ENCODE measurements at regions not wholly inside any gene's neighbourhood (a gene's known extent, or its start where the extent isn't known, plus 50 kb on each side); places are given as distances from the start of the nearest gene placed in this dataset.

DNA sequence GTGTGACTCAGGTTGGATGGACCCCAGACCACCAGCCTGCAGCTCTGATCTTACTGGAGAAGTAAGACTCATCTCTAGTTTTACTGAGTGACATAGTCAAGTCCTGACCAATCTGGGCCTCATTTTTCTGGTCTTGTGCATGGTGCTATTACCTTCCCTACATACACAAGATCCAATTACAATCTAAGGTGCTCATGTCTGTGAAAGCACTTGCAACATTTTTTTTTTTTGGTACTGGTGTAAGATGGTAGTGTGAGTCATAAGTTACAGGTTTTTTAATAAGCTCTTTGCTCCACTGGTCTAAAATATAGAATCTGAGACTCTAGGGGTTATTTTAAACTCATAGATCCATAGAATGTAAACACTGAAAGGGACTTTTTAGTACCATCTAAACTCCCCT lies 117.3 kb upstream of the EFEMP1 start:
- Mint-ChIP-seq H3K27me3 (ENCODE audit: low read depth) (no peaks in the 10 kb centered on the region), H3K4me1 (peaks cover 4% of the 10 kb centered on the region; the same call in 1 of the 2 replicates), H3K27ac (no peak overlapping the region)

GRCh38 chr2:56047136-56047535 lies 123.6 kb upstream of the EFEMP1 start:
- H3K36me3 Mint-ChIP-seq: no peaks in the 10 kb centered on the region
- H3K9me3 Mint-ChIP-seq: no peaks in the 10 kb centered on the region
- H3K4me3 Mint-ChIP-seq: no peak overlapping the region
- DNase-seq (ENCODE audit: low spot score): no peak
- no peak for ATAC-seq
- CTCF ChIA-PET: no interaction called here
- H3K27me3 Mint-ChIP-seq (ENCODE audit: low read depth): no peaks in the 10 kb centered on the region
- H3K27ac Mint-ChIP-seq: no peak overlapping the region
- no peaks in the 10 kb centered on the region for H3K4me1 Mint-ChIP-seq
- TF ChIP-seq AFF4 (CRISPR knock-in tag; IDR thresholded peaks at IDR 0.05; ENCODE audit: borderline replicate concordance): no peak
- POLR2A ChIA-PET: no interaction called here

More for the DNA sequence above, 117.3 kb upstream of the EFEMP1 start:
- Mint-ChIP-seq H3K9me3 (no peaks in the 10 kb centered on the region), H3K36me3 (no peaks in the 10 kb centered on the region), H3K4me3 (no peak overlapping the region)
- DNase-seq (ENCODE audit: low spot score) (no peak), ATAC-seq (no peak)
- TF ChIP-seq CDX4 (CRISPR knock-in tag; IDR thresholded peaks at IDR 0.05; ENCODE audit: borderline replicate concordance): no peak
- no peak for TF ChIP-seq FOXP1 (CRISPR knock-in tag; IDR thresholded peaks at IDR 0.05; ENCODE audit: borderline replicate concordance)
- no peak for TF ChIP-seq SMAD4 (CRISPR knock-in tag; IDR thresholded peaks at IDR 0.05)
- TF ChIP-seq IRF2 (CRISPR knock-in tag; IDR thresholded peaks at IDR 0.05; ENCODE audit: borderline replicate concordance, low read depth): no peak
- no peak for TF ChIP-seq ETV6 (CRISPR knock-in tag; IDR thresholded peaks at IDR 0.05)
- TF ChIP-seq RORB (CRISPR knock-in tag; IDR thresholded peaks at IDR 0.05): no peak
- TF ChIP-seq ZBTB21 (CRISPR knock-in tag; IDR thresholded peaks at IDR 0.05; ENCODE audit: borderline replicate concordance): no peak
- no peak for TF ChIP-seq MYBL2 (CRISPR knock-in tag; IDR thresholded peaks at IDR 0.05)
- TF ChIP-seq KAT7 (CRISPR knock-in tag; IDR thresholded peaks at IDR 0.05; ENCODE audit: borderline replicate concordance): no peak
- TF ChIP-seq FOXK1 (CRISPR knock-in tag; IDR thresholded peaks at IDR 0.05): no peak
- CTCF ChIA-PET: no interaction called here
- POLR2A ChIA-PET: no interaction called here

GRCh38 chr2:56049233-56049845 lies 125.8 kb upstream of the EFEMP1 start:
- DNase-seq (ENCODE audit: low spot score) (no peak), ATAC-seq (no peak)
- CTCF ChIA-PET: interaction anchor here (0.8 kb wide), 1 partner anchor 26 kb away, joined by 3 read pairs; no protein-coding TSS in a partner anchor
- POLR2A ChIA-PET: no interaction called here
- Mint-ChIP-seq H3K9me3 (no peaks in the 10 kb centered on the region), H3K4me1 (no peaks in the 10 kb centered on the region), H3K27me3 (ENCODE audit: low read depth) (no peaks in the 10 kb centered on the region), H3K4me3 (no peak overlapping the region), H3K36me3 (no peaks in the 10 kb centered on the region), H3K27ac (no peak overlapping the region)
- TF ChIP-seq, protein P1, sequence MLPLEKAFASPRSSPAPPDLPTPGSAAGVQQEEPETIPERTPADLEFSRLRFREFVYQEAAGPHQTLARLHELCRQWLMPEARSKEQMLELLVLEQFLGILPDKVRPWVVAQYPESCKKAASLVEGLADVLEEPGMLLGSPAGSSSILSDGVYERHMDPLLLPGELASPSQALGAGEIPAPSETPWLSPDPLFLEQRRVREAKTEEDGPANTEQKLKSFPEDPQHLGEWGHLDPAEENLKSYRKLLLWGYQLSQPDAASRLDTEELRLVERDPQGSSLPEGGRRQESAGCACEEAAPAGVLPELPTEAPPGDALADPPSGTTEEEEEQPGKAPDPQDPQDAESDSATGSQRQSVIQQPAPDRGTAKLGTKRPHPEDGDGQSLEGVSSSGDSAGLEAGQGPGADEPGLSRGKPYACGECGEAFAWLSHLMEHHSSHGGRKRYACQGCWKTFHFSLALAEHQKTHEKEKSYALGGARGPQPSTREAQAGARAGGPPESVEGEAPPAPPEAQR (CRISPR knock-in tag; IDR thresholded peaks at IDR 0.05): no peak
- TF ChIP-seq ZNF416 (CRISPR knock-in tag; IDR thresholded peaks at IDR 0.05): no peak
- TF ChIP-seq CDX4 (CRISPR knock-in tag; IDR thresholded peaks at IDR 0.05; ENCODE audit: borderline replicate concordance): no peak
- TF ChIP-seq, protein P2, sequence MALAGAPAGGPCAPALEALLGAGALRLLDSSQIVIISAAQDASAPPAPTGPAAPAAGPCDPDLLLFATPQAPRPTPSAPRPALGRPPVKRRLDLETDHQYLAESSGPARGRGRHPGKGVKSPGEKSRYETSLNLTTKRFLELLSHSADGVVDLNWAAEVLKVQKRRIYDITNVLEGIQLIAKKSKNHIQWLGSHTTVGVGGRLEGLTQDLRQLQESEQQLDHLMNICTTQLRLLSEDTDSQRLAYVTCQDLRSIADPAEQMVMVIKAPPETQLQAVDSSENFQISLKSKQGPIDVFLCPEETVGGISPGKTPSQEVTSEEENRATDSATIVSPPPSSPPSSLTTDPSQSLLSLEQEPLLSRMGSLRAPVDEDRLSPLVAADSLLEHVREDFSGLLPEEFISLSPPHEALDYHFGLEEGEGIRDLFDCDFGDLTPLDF (CRISPR knock-in tag; IDR thresholded peaks at IDR 0.05): no peak
- TF ChIP-seq ATF1 (CRISPR knock-in tag; IDR thresholded peaks at IDR 0.05): no peak
- TF ChIP-seq NFATC4 (CRISPR knock-in tag; IDR thresholded peaks at IDR 0.05): no peak
- TF ChIP-seq, protein P3, sequence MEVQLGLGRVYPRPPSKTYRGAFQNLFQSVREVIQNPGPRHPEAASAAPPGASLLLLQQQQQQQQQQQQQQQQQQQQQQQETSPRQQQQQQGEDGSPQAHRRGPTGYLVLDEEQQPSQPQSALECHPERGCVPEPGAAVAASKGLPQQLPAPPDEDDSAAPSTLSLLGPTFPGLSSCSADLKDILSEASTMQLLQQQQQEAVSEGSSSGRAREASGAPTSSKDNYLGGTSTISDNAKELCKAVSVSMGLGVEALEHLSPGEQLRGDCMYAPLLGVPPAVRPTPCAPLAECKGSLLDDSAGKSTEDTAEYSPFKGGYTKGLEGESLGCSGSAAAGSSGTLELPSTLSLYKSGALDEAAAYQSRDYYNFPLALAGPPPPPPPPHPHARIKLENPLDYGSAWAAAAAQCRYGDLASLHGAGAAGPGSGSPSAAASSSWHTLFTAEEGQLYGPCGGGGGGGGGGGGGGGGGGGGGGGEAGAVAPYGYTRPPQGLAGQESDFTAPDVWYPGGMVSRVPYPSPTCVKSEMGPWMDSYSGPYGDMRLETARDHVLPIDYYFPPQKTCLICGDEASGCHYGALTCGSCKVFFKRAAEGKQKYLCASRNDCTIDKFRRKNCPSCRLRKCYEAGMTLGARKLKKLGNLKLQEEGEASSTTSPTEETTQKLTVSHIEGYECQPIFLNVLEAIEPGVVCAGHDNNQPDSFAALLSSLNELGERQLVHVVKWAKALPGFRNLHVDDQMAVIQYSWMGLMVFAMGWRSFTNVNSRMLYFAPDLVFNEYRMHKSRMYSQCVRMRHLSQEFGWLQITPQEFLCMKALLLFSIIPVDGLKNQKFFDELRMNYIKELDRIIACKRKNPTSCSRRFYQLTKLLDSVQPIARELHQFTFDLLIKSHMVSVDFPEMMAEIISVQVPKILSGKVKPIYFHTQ (CRISPR knock-in tag; IDR thresholded peaks at IDR 0.05): no peak
- no peak for TF ChIP-seq FOXP1 (CRISPR knock-in tag; IDR thresholded peaks at IDR 0.05; ENCODE audit: borderline replicate concordance)
- TF ChIP-seq CBFB (CRISPR knock-in tag; IDR thresholded peaks at IDR 0.05; ENCODE audit: low read depth): no peak
- TF ChIP-seq ZNF423 (CRISPR knock-in tag; IDR thresholded peaks at IDR 0.05): no peak
- TF ChIP-seq MYBL2 (CRISPR knock-in tag; IDR thresholded peaks at IDR 0.05): no peak
